K562 (cell line): ENCODE measurements at regions not wholly inside any gene's neighbourhood (a gene's known extent, or its start where the extent isn't known, plus 50 kb on each side); places are given as distances from the start of the nearest gene placed in this dataset.

Source experiments
- CREB3 ChIP-seq: fragments of 450-650 bp; conservative IDR thresholded peaks from 2 replicates; pipeline ENCODE4 v1.6.1; 2016; ENCODE audit warnings: missing genetic modification characterization, low read depth, mild to moderate bottlenecking, missing compliant biosample characterization, moderate library complexity
- CTCF ChIP-seq, 3 experiments: IDR thresholded peaks in 2 of 3; conservative IDR thresholded peaks in 1 of 3; 2 replicates each; pipeline ENCODE4 v1.5.1; 2011 to 2012; ENCODE audit warnings: low read length in 3 of 3, mild to moderate bottlenecking in 3 of 3, control low read depth in 2 of 3, improper control_type of control experiment in 1 of 3, inconsistent platforms in 1 of 3, low read depth in 1 of 3, mixed read lengths in 1 of 3, moderate library complexity in 1 of 3; ENCODE audit not compliant: insufficient read depth in 2 of 3
- CTCFL ChIP-seq: IDR thresholded peaks from 2 replicates; pipeline ENCODE4 v1.6.1; 2011; ENCODE audit warnings: borderline replicate concordance, low read depth, mild to moderate bottlenecking, moderate library complexity, low read length; ENCODE audit not compliant: insufficient read depth, poor library complexity, severe bottlenecking
- GATAD2B ChIP-seq: fragments of 450-650 bp; IDR thresholded peaks from 2 replicates; pipeline ENCODE4 v1.6.1; 2017; ENCODE audit warnings: mild to moderate bottlenecking, borderline replicate concordance
- POLR2AphosphoS5 ChIP-seq: IDR thresholded peaks from 2 replicates; pipeline ENCODE4 v1.6.1; 2011; ENCODE audit warnings: mild to moderate bottlenecking, low read depth, low read length, moderate library complexity; ENCODE audit not compliant: control insufficient read depth, insufficient read depth
- SMAD4 ChIP-seq: fragments of 250-450 bp; sonication (Bioruptor Pico); conservative IDR thresholded peaks from 2 replicates; pipeline ENCODE4 v1.8.0; 2021; ENCODE audit warnings: inconsistent platforms, mild to moderate bottlenecking, moderate library complexity
- STAG1 ChIP-seq: sonication (generic); formaldehyde crosslinking; IDR thresholded peaks from 2 replicates; pipeline ENCODE4 v1.5.0; 2020; ENCODE audit warnings: missing genetic modification reagents, borderline replicate concordance
- TFE3 ChIP-seq: fragments of 450-650 bp; formaldehyde crosslinking; IDR thresholded peaks from 2 replicates; pipeline ENCODE4 v1.4.0; 2020; ENCODE audit warnings: mild to moderate bottlenecking, mixed read lengths
- ZBTB49 ChIP-seq: sonication (generic); formaldehyde crosslinking; IDR thresholded peaks from 2 replicates; pipeline ENCODE4 v1.8.0; 2022; ENCODE audit warnings: missing genetic modification reagents, mild to moderate bottlenecking, borderline replicate concordance

- TF ChIP-seq SMAD4 (no peak), GATAD2B (no peak), ZBTB49 (CRISPR knock-in tag) (no peak), CTCFL (no peak), POLR2AphosphoS5 (no peak), STAG1 (no peak), CTCF (IDR thresholded peaks at IDR 0.05 in 2 of 3, conservative IDR thresholded peaks at IDR 0.05 in 1 of 3; ENCODE audit: insufficient read depth in 2 of 3, low read depth in 1 of 3, low read length in 3 of 3) (no peak), CREB3 (no peak), TFE3 (CRISPR knock-in tag) (no peak)
Observed at GRCh38 chr7:26070290-26070689, 81.7 kb upstream of the NFE2L3 start.
